ENCODE measurements at regions not wholly inside any gene's neighbourhood (a gene's known extent, or its start where the extent isn't known, plus 50 kb on each side); places are given as distances from the start of the nearest gene placed in this dataset.
"Not testable (repeated sequence)": the region's sequence is repeated elsewhere in the genome, so short reads cannot be mapped to it uniquely, and the experiment has no call there.

- DNase-seq = no peak
These were observed 1336.7 kb upstream of the CITED2 start for GRCh38 chr6:140711019-140711613.

- no peak for DNase-seq
These were observed 1334.0 kb upstream of the CITED2 start for GRCh38 chr6:140708441-140708840.

DNA sequence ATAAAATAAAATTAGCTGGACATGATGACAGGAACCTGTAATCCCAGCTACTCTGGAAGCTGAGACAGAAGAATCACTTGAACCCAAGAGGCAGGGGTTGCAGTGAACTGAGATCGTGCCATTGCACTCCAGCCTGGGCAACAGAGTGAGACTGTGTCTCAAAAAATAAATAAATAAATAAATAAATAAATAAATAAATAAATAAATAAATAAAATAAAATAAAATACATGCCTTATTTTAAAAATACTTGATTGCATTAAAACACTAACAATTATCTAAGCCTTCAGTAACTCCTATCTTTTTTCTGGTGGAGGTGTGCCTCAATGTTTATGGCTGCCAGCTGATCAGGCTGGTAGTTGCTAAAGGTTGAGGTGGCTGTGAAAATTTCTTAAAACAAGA, 1329.6 kb upstream of the CITED2 start:
- not testable (repeated sequence) for DNase-seq

- DNase-seq = no peak
These were observed 1323.1 kb upstream of the CITED2 start for GRCh38 chr6:140697585-140697984.

GRCh38 chr6:140684776-140685550, 1310.5 kb upstream of the CITED2 start:
- no peak for DNase-seq

GRCh38 chr6:140677781-140678528, 1303.5 kb upstream of the CITED2 start:
- DNase-seq = no peak

- no peak for DNase-seq
These were observed 1297.5 kb upstream of the CITED2 start for GRCh38 chr6:140671926-140672325.

DNA sequence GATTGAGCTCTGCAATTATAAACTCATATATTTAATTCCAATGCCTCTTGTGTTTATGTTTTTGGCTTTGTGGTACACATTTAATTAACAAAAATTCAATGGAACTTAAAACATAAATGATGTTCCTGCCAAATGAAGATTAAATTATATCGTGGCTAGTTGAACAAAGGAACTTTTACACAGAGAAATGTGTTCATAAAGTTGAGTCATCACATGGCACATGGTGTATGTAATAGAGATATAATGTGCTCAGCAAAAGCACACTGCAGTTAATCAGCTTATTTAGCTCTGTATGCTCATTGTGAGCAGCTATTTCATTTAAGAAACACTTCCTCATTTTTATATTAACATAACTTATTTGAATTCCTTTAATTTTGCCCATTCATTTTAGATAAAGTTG, 1295.6 kb upstream of the CITED2 start:
- no peak for DNase-seq

GRCh38 chr6:140669321-140669720, 1294.9 kb upstream of the CITED2 start:
- no peak for DNase-seq

GRCh38 chr6:140663772-140664171, 1289.3 kb upstream of the CITED2 start:
- DNase-seq = no peak

DNA sequence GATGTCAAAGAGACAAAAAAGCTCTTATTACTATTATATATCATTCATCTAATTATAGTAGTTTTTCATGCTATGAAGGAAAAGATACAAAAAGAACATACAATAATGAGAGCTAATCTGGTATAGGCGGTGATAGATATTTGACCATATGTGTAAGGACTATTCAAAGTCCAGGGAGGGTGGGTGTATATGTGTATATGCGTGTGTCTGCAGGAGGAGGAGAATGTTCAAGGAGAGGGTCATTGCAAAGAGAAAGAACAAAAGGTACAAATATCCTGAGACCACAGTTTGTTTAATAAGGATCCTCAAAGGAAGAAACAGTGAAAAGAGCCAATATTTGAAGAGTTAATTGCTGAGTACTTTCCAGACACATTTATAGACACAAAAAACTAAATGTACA, 1288.6 kb upstream of the CITED2 start:
- no peak for DNase-seq

DNA sequence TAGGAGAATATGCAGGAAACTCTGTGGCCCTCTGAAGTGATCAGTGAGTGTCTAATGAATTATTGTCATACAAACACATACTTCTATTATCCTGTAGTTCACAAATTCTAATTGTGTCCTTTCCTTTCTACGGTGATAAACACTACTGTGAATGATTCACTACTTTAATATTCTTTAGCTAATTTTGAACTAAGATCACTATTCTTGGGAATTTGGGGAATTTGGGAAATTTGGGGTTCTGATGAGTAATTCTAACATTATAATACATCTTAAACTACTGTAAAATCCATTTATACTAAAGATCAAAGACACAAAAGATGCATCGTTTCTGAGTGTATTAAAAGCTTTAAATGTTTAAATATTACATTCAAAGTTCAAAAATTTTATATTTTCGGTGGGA, 1287.2 kb upstream of the CITED2 start:
- DNase-seq = no peak

GRCh38 chr6:140660295-140660694, 1285.8 kb upstream of the CITED2 start:
- DNase-seq = no peak

DNA sequence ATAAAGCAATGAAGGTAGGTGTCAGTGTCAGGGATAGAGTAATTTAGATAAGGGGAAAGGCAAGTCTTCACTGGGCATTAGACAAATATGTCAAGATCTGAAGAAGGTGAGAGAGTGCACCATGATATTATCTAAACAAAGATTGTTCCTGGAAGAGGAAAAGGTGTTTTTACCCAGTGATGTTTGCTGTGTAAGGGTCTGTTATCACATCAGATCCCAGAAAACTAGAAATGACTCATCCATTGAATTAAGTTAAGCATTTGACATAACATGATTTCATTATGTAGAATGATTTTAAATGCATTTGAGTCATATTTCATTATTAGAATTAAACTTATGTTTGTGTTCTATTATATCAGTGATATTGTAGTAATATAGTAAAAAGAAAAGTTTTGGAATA, 1279.5 kb upstream of the CITED2 start:
- DNase-seq = no peak

- no peak for DNase-seq
These were observed 1279.1 kb upstream of the CITED2 start for GRCh38 chr6:140653506-140653905.

DNA sequence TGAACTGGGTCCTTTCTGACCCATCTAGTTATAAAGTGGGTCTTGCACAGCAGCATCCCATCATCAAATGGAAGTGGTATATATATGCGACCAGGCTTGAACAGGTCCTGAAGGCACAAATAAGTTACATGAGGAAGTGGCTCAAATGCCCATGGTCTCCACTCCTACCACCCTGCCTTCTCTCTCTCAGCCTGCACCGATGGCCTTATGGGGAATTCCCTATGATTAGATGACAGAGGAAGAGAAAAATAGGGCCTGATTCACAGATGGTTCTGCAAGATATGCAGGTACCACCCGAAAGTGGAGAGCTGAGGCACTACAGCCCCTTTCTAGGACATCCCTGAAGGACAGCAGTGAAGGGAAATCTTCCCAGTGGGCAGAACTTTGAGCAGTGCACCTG, 1275.1 kb upstream of the CITED2 start:
- not testable (repeated sequence) for DNase-seq

DNA sequence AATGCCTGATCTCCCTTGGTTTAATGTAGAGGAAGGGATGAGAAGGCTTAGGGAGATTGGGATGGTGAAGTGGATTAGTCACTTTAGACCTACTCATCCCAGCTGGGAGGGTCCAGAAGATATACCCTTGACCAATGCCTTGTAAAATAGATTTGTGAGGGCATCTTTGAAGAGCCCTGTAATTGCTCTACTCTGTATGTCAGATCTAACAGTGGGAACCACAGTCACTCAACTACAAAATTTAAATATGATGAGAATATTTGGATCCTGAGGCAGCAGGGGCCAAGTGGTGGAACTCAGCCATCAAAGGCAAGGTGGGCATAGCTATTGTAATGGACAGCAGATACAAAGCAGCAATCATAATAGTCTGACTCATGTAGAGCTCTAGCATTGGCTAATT, 1272.9 kb upstream of the CITED2 start:
- not testable (repeated sequence) for DNase-seq

- no peak for DNase-seq
These were observed 1269.6 kb upstream of the CITED2 start for GRCh38 chr6:140644017-140644416.

DNA sequence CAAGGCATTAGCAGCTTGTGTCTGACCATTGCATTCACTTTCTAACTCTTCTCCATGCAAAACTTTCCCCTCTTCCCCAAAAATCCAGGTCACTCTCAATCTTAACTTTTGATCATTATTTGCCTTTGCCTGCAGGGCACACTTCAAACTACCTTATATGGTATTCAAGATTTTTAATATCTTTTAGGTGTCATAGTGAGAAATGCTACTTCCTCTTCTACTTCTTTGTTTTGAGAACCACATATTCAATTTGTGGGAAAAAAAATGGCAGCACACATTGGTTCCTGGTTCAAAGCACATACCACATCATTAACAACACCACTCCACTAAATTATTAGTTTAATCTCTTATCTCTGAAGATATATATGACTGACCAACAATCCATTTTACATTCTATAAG, 1267.0 kb upstream of the CITED2 start:
- no peak for DNase-seq

DNA sequence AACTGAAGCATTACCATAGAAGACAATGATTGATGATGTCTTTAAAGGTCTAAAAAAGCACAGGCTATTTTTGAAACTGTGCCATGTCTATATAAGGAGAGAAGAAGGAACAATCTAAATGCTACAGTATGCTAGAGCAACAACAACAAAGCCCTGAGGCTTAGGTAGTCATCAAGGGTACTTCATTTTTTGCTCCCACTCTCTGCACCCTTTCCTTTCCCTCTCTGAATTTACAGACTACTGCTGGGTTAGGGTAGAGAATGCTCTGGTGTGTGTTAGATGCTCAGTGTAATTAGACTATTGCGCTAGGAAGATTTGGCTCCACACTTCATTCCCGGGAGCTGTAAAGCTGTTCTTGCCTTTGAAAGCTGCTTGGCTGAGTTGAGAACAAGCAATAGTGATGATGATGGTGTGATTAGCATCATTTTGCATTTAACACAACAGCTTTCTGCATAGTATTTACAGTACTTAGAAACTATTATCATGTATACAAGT, 1262.5 kb upstream of the CITED2 start:
- no peak for DNase-seq

DNA sequence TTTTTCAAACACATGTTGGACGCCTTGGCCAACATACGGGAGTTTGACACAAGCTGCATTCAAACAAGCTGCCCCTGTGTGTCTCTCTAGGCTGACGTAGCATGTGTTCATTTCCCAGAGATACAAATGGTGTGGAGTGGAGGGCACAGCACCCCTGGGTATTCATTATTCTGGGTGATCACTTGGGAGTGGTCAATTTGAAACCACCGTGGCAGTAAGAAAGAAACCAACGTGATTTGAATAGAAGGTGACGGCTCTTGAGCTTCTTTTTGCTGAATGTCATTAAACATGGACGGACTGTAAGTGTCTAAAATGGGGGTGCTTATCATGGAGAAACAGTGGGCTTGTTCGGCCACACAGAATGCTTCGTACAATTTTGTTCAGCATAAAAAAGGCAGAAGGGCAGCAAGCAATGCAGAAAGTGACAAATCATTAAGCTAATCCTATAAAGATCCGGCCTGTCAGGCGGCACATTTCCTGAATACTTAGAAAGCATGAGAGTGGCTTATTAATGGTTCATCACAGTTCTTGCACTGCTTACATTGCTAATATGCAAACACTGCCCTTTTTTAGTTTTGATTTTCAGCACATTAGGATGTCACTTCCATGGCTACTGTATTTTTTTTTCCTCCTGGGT, 1261.9 kb upstream of the CITED2 start:
- DNase-seq = no peak

- DNase-seq = no peak
These were observed 1252.6 kb upstream of the CITED2 start for GRCh38 chr6:140627002-140627401.

- no peak for DNase-seq
These were observed 1249.0 kb upstream of the CITED2 start for GRCh38 chr6:140623498-140623897.
